RWPE1 (cell line): ENCODE measurements at regions not wholly inside any gene's neighbourhood (a gene's known extent, or its start where the extent isn't known, plus 50 kb on each side); places are given as distances from the start of the nearest gene placed in this dataset.

Experiments used
- CTCF ChIA-PET: fragments of 350-600 bp; sonication (Branson Sonifier 250); formaldehyde crosslinking; extraction: SDS; loops from one replicate; lab custom pipeline; 2021; lab: Yijun Ruan, JAX
- POLR2A ChIA-PET: fragments of 400-600 bp; formaldehyde crosslinking; extraction: SDS; loops from one replicate; lab custom pipeline; 2020; ENCODE audit warnings: antibody characterized with exemption; ENCODE audit not compliant: low non-redundant PET; lab: Yijun Ruan, JAX
- DNase-seq: peaks from one replicate; pipeline ENCODE4 v3.0.0; 2012; ENCODE audit warnings: low spot score
- H3K27ac ChIP-seq: fragments of 450-650 bp; 2 replicates; pipeline ENCODE4 v1.5.1; 2017
- CTCF ChIP-seq: fragments of 450-650 bp; conservative IDR thresholded peaks from 2 replicates; pipeline ENCODE4 v1.5.1; 2017; ENCODE audit warnings: low read depth, mild to moderate bottlenecking

- DNase-seq, result no peak
- no peak overlapping the region for H3K27ac ChIP-seq
- TF ChIP-seq CTCF, result no peak
- POLR2A ChIA-PET, result no interaction called here
- CTCF ChIA-PET, result no interaction called here
Measured at GRCh38 chr5:98588215-98588614, 185.2 kb upstream of the RGMB start.

- POLR2A ChIA-PET, result no interaction called here
- no peak for TF ChIP-seq CTCF
- CTCF ChIA-PET, result no interaction called here
- DNase-seq, result no peak
- no peak overlapping the region for H3K27ac ChIP-seq
Measured at GRCh38 chr5:98593418-98593817, 180.0 kb upstream of the RGMB start.

GRCh38 chr5:98594098-98594497 is 179.4 kb upstream of the RGMB start:
- TF ChIP-seq CTCF, result no peak
- DNase-seq, result no peak
- ChIA-PET POLR2A (no interaction called here), CTCF (no interaction called here)
- no peak overlapping the region for H3K27ac ChIP-seq

- no peak overlapping the region for H3K27ac ChIP-seq
- ChIA-PET CTCF (no interaction called here), POLR2A (no interaction called here)
- no peak for TF ChIP-seq CTCF
- DNase-seq, result no peak
Measured at GRCh38 chr5:98599016-98599415, 174.4 kb upstream of the RGMB start.

- no peak for TF ChIP-seq CTCF
- CTCF ChIA-PET, result no interaction called here
- POLR2A ChIA-PET, result no interaction called here
Measured at GRCh38 chr5:98602534-98603112, 170.8 kb upstream of the RGMB start.

GRCh38 chr5:98603456-98603855 is 170.0 kb upstream of the RGMB start:
- CTCF ChIA-PET, result no interaction called here
- H3K27ac ChIP-seq, result no peak overlapping the region
- TF ChIP-seq CTCF, result no peak
- DNase-seq, result no peak
- POLR2A ChIA-PET, result no interaction called here

More at GRCh38 chr5:98602534-98603112, 170.8 kb upstream of the RGMB start:
- DNase-seq, result no peak
- H3K27ac ChIP-seq, result no peak overlapping the region
